Cardiac muscle cell (in vitro differentiated cells and primary cell): ENCODE measurements at regions not wholly inside any gene's neighbourhood (a gene's known extent, or its start where the extent isn't known, plus 50 kb on each side); places are given as distances from the start of the nearest gene placed in this dataset.

Experiments
- DNase-seq, 2 donors: peaks; one replicate each; pipeline versions ENCODE4 v3.0.0 to v3.0.0-alpha.2; 2010 to 2017; ENCODE audit warnings: low read depth in 1 of 2, low spot score in 1 of 2
- H3K27ac ChIP-seq: fragments of 200-600 bp; sonication (generic); 2 replicates; pipeline ENCODE4 v1.5.1; 2016
- H3K27me3 ChIP-seq: fragments of 200-600 bp; sonication (generic); 2 replicates; pipeline ENCODE4 v1.6.0; 2016; ENCODE audit warnings: control low read depth
- H3K36me3 ChIP-seq: fragments of 200-600 bp; sonication (generic); 2 replicates; pipeline ENCODE4 v1.5.1; 2016; ENCODE audit warnings: control low read depth
- H3K4me1 ChIP-seq: fragments of 200-600 bp; sonication (generic); 2 replicates; pipeline ENCODE4 v1.8.1; 2017; ENCODE audit warnings: low read depth, mild to moderate bottlenecking, mixed run types
- H3K4me3 ChIP-seq: fragments of 200-600 bp; sonication (generic); 2 replicates; pipeline ENCODE4 v1.5.1; 2016; ENCODE audit warnings: mild to moderate bottlenecking
- H3K9me3 ChIP-seq: fragments of 200-600 bp; sonication (generic); 2 replicates; pipeline ENCODE4 v1.5.1; 2017; ENCODE audit warnings: low read depth, mild to moderate bottlenecking, control low read depth
- CTCF ChIP-seq: IDR thresholded peaks from 2 replicates; pipeline ENCODE4 v1.5.1; 2012; ENCODE audit warnings: low read depth, mild to moderate bottlenecking, low read length

- H3K27me3 ChIP-seq, result no peaks in the 10 kb centered on the region
- no peak for TF ChIP-seq CTCF
- no peak for DNase-seq
- no peak overlapping the region for H3K27ac ChIP-seq
- no peaks in the 10 kb centered on the region for H3K4me1 ChIP-seq
- no peaks in the 10 kb centered on the region for H3K9me3 ChIP-seq
- H3K4me3 ChIP-seq, result no peak overlapping the region
- no peaks in the 10 kb centered on the region for H3K36me3 ChIP-seq
Measured at GRCh38 chr19:29067831-29068230, 145.1 kb downstream of the UQCRFS1 start.

GRCh38 chr19:29062475-29063435 is 150.2 kb downstream of the UQCRFS1 start:
- H3K4me1 ChIP-seq, result no peaks in the 10 kb centered on the region
- no peak for TF ChIP-seq CTCF
- no peak overlapping the region for H3K27ac ChIP-seq
- no peaks in the 10 kb centered on the region for H3K36me3 ChIP-seq
- DNase-seq, result no peak
- no peaks in the 10 kb centered on the region for H3K27me3 ChIP-seq
- H3K4me3 ChIP-seq, result no peak overlapping the region
- H3K9me3 ChIP-seq, result no peaks in the 10 kb centered on the region

GRCh38 chr19:29060813-29061364 is 152.1 kb downstream of the UQCRFS1 start:
- Histone ChIP-seq H3K4me1 (no peaks in the 10 kb centered on the region), H3K27ac (no peak overlapping the region), H3K27me3 (no peaks in the 10 kb centered on the region), H3K9me3 (no peaks in the 10 kb centered on the region), H3K4me3 (no peak overlapping the region), H3K36me3 (no peaks in the 10 kb centered on the region)
- no peak for TF ChIP-seq CTCF
- DNase-seq, result no peak

GRCh38 chr19:29056535-29056934 is 156.4 kb downstream of the UQCRFS1 start:
- H3K27me3 ChIP-seq, result no peaks in the 10 kb centered on the region
- no peaks in the 10 kb centered on the region for H3K9me3 ChIP-seq
- no peaks in the 10 kb centered on the region for H3K36me3 ChIP-seq
- no peaks in the 10 kb centered on the region for H3K4me1 ChIP-seq
- no peak overlapping the region for H3K4me3 ChIP-seq
- no peak overlapping the region for H3K27ac ChIP-seq
- no peak for DNase-seq
- no peak for TF ChIP-seq CTCF

GRCh38 chr19:29054886-29055675 is 157.9 kb downstream of the UQCRFS1 start:
- DNase-seq, result no peak

More at GRCh38 chr19:29054886-29055675, 157.9 kb downstream of the UQCRFS1 start:
- Histone ChIP-seq H3K36me3 (no peaks in the 10 kb centered on the region), H3K4me3 (no peak overlapping the region), H3K27ac (no peak overlapping the region), H3K27me3 (no peaks in the 10 kb centered on the region), H3K9me3 (no peaks in the 10 kb centered on the region), H3K4me1 (no peaks in the 10 kb centered on the region)
- no peak for TF ChIP-seq CTCF
